ENCODE measurements at regions not wholly inside any gene's neighbourhood (a gene's known extent, or its start where the extent isn't known, plus 50 kb on each side); places are given as distances from the start of the nearest gene placed in this dataset.

DNA sequence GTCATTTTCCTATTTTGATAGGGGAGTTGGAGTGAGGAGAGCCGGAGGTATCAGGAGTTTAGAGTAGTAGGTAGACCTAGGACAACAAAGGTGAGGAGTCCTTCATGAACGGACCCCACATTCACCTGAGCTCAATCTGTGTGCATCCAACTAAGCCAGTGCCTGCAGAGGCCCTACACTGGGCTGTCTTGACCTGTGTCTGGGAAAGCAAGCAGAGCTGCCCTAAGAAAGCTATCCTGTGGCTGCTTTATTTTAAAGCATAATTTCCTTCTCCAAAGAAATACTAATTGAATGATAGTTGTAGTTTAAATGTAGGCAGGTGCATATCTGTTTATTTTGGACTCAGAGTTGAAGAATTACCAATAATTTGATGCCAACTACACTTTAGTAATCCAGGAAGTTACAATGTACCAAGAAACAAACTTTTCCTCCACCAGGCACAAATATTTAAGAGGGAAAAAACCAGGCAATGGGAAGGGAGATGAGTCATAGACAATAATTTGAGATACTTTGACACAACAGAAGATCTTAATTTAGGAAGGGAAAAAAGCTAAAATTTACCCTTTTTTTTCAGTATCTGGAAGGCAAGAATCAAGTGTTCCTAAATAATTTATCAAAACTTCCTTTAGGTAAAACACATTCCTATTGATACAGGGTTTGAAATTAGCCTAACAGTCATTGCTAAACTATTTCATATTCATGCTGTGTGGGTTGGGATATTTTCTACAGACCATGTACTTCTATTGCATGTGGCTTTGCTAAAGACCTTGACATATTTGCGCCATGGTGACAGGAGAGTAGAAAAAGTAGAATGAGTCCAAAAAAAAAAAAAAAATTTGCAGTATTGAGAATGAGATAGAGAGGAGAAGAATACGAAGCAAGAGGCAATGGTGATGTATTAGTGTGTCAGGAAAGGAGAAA lies 376.6 kb upstream of the TUSC1 start:
- Histone ChIP-seq H3K36me3 (ENCODE audit: insufficient read depth, low read length) (no peaks in the 10 kb centered on the region), H3K9ac (ENCODE audit: low read depth, low read length) (no peak overlapping the region), H3K4me1 (ENCODE audit: insufficient read depth, low read length) (no peaks in the 10 kb centered on the region; the same call in 1 of the 2 replicates), H3K9me3 (ENCODE audit: control insufficient read depth, insufficient read depth, low read length) (no peaks in the 10 kb centered on the region)

DNA sequence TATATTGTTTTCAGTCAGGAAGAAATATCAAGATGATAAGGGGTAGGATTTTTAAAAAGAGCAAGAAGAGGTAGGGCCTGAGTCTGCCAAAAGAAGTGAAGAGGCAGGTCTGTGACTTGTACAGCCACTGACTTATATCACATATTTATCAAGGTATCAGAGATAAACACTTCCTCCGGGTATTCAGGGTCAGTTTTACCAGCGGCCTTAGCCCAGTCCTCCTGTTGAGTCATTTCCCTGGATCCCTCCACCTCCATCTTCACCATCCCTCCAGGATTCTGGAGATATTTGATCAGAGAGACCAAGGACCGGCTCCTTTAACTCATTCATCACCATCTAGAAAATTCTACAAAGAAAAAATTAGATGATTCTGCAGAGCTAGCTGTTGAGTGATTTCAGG lies 375.7 kb upstream of the TUSC1 start:
- H3K36me3 ChIP-seq (ENCODE audit: insufficient read depth, low read length): no peaks in the 10 kb centered on the region
- H3K9ac ChIP-seq (ENCODE audit: low read depth, low read length): no peak overlapping the region
- H3K4me1 ChIP-seq (ENCODE audit: insufficient read depth, low read length): no peaks in the 10 kb centered on the region; the same call in 1 of the 2 replicates
- no peaks in the 10 kb centered on the region for H3K9me3 ChIP-seq (ENCODE audit: control insufficient read depth, insufficient read depth, low read length)

- Histone ChIP-seq H3K36me3 (ENCODE audit: insufficient read depth, low read length) (no peaks in the 10 kb centered on the region), H3K9me3 (ENCODE audit: control insufficient read depth, insufficient read depth, low read length) (no peaks in the 10 kb centered on the region), H3K9ac (ENCODE audit: low read depth, low read length) (no peak overlapping the region), H3K4me1 (ENCODE audit: insufficient read depth, low read length) (no peaks in the 10 kb centered on the region)
These were observed 365.2 kb upstream of the TUSC1 start for GRCh38 chr9:26043431-26043830.

DNA sequence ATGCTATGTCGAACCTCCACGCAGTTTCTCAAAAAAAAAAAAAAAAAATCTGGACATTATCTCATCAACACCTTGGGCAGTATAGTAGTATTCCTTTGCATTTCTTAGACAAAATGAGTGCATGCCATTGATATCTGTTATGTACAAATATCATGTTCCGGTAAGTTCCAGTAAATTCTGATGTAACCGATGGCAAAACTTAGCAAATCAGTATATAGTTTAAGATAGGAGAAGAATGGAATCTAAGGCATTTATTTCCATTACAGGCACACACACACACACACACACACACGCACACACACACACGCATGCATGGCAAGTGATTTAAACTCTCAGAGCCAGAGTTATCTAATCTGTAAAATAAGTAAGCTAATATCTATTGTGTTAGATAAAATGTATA lies 356.5 kb upstream of the TUSC1 start:
- Histone ChIP-seq H3K9me3 (ENCODE audit: control insufficient read depth, insufficient read depth, low read length) (no peaks in the 10 kb centered on the region), H3K9ac (ENCODE audit: low read depth, low read length) (no peak overlapping the region), H3K36me3 (ENCODE audit: insufficient read depth, low read length) (no peaks in the 10 kb centered on the region), H3K4me1 (ENCODE audit: insufficient read depth, low read length) (no peaks in the 10 kb centered on the region)

GRCh38 chr9:26033336-26033735 lies 355.1 kb upstream of the TUSC1 start:
- no peak overlapping the region for H3K9ac ChIP-seq (ENCODE audit: low read depth, low read length)
- no peaks in the 10 kb centered on the region for H3K9me3 ChIP-seq (ENCODE audit: control insufficient read depth, insufficient read depth, low read length)
- no peaks in the 10 kb centered on the region for H3K4me1 ChIP-seq (ENCODE audit: insufficient read depth, low read length)

DNA sequence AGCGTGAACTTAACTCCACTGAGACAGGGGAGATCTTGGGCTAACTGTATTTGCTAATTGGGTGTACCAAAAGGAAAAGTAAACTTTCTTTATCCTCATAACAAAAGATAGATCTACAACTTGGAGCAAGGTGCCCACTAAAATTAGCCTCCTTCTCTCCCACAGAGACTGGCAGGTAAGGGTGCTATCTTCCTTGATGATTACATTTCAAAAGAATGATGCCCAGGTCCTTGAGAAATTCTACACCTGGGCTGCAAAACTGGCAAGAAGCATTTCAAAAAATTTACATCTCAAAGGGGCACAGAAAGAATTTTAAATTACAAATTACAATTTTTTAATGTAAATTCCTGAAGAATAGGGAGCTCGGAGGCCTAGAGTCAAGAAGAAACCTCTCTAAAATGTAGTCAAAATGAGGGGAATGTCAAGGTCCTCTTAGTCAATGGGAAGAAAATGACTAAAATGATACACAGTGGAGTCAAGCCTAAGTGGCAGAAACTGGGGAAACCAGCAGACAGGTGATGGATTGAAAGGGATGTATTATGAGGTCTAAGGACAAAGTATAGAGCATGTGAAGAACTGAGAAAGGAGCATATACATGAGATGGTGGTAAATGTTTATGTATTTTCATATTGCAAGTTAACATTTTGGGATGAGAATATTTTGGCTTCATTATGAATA lies 348.3 kb upstream of the TUSC1 start:
- H3K9ac ChIP-seq (ENCODE audit: low read depth, low read length): no peak overlapping the region
- no peaks in the 10 kb centered on the region for H3K36me3 ChIP-seq (ENCODE audit: insufficient read depth, low read length)
- H3K4me1 ChIP-seq (ENCODE audit: insufficient read depth, low read length): peaks cover 17% of the 10 kb centered on the region; the same call in 1 of the 2 replicates
- no peaks in the 10 kb centered on the region for H3K9me3 ChIP-seq (ENCODE audit: control insufficient read depth, insufficient read depth, low read length)

More at GRCh38 chr9:26033336-26033735, 355.1 kb upstream of the TUSC1 start:
- no peaks in the 10 kb centered on the region for H3K36me3 ChIP-seq (ENCODE audit: insufficient read depth, low read length)

GRCh38 chr9:26013199-26013598 lies 335.0 kb upstream of the TUSC1 start:
- Histone ChIP-seq H3K36me3 (ENCODE audit: insufficient read depth, low read length) (no peaks in the 10 kb centered on the region), H3K9ac (ENCODE audit: low read depth, low read length) (no peak overlapping the region), H3K9me3 (ENCODE audit: control insufficient read depth, insufficient read depth, low read length) (0 out of 2 replicates have a peak, but pooled peaks cover 4% of the 10 kb centered on the region), H3K4me1 (ENCODE audit: insufficient read depth, low read length) (no peaks in the 10 kb centered on the region; the same call in 1 of the 2 replicates)

DNA sequence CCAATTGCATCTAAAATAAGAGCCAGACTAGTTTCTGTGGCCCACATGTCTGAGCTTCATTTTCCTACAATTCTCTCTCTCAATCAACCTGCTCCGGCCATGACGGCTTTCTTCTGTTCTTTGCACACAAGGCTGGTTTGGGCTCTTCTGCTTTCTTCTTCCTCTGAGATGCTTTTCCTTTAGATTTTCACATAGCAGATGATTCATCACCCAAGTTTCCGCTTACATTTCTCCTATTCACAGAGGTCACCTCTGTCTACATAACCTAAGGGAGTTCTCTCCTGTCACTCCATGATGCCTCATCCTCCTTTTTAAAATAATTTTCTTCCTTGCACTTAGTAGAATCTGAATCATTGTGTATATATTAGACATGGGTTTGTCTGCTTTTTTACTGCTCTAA lies 334.6 kb upstream of the TUSC1 start:
- H3K36me3 ChIP-seq (ENCODE audit: insufficient read depth, low read length): no peaks in the 10 kb centered on the region
- H3K9ac ChIP-seq (ENCODE audit: low read depth, low read length): no peak overlapping the region
- H3K9me3 ChIP-seq (ENCODE audit: control insufficient read depth, insufficient read depth, low read length): 0 out of 2 replicates have a peak, but pooled peaks cover 4% of the 10 kb centered on the region
- H3K4me1 ChIP-seq (ENCODE audit: insufficient read depth, low read length): no peaks in the 10 kb centered on the region; the same call in 1 of the 2 replicates

DNA sequence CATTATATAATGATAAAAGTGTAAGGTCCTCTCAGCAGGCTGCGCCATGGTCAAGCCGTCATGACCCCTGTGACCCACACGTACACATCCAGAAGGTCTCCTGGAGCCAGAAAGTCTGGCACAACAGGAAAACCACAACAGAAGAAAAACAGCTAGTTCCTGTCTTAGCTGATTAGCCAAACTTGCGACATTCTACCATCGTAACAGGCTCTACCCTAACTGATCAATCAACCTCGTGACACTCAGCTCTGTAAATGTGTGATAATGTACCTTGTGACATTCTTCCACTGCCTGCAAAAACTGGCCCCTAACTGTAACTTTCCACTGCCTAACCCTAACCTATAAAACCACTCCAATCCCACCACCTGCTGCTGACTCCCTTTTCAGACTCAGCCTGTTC lies 316.4 kb upstream of the TUSC1 start:
- Histone ChIP-seq H3K9me3 (ENCODE audit: control insufficient read depth, insufficient read depth, low read length) (no peaks in the 10 kb centered on the region), H3K4me1 (ENCODE audit: insufficient read depth, low read length) (no peaks in the 10 kb centered on the region), H3K36me3 (ENCODE audit: insufficient read depth, low read length) (no peaks in the 10 kb centered on the region), H3K9ac (ENCODE audit: low read depth, low read length) (no peak overlapping the region)

GRCh38 chr9:25990376-25990775 lies 312.1 kb upstream of the TUSC1 start:
- Histone ChIP-seq H3K9ac (ENCODE audit: low read depth, low read length) (no peak overlapping the region), H3K9me3 (ENCODE audit: control insufficient read depth, insufficient read depth, low read length) (no peaks in the 10 kb centered on the region), H3K4me1 (ENCODE audit: insufficient read depth, low read length) (no peaks in the 10 kb centered on the region), H3K36me3 (ENCODE audit: insufficient read depth, low read length) (no peaks in the 10 kb centered on the region)

- Histone ChIP-seq H3K9me3 (ENCODE audit: control insufficient read depth, insufficient read depth, low read length) (no peaks in the 10 kb centered on the region), H3K4me1 (ENCODE audit: insufficient read depth, low read length) (no peaks in the 10 kb centered on the region), H3K9ac (ENCODE audit: low read depth, low read length) (no peak overlapping the region), H3K36me3 (ENCODE audit: insufficient read depth, low read length) (no peaks in the 10 kb centered on the region)
These were observed 297.4 kb upstream of the TUSC1 start for GRCh38 chr9:25975667-25976066.

DNA sequence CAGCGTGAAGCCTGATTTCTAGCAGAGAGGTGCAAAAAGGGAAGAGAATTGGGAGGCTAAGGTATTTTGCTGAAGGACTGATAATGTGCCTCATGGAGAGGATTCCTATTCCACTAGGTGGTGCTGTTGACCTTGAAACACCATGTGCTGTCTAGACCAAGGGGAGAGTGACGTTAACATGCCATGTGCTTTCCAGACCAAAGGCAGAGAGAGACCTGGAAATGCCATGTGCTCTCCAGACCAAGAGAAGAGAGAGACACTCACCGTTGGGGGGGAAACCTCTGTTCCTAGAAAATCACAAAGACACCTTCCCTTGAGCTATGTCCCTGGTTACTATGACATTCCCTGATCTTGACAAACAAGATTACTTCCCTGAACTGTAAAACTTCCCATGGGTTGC lies 286.0 kb upstream of the TUSC1 start:
- H3K9me3 ChIP-seq (ENCODE audit: control insufficient read depth, insufficient read depth, low read length): no peaks in the 10 kb centered on the region
- H3K36me3 ChIP-seq (ENCODE audit: insufficient read depth, low read length): no peaks in the 10 kb centered on the region
- H3K9ac ChIP-seq (ENCODE audit: low read depth, low read length): no peak overlapping the region
- H3K4me1 ChIP-seq (ENCODE audit: insufficient read depth, low read length): no peaks in the 10 kb centered on the region

DNA sequence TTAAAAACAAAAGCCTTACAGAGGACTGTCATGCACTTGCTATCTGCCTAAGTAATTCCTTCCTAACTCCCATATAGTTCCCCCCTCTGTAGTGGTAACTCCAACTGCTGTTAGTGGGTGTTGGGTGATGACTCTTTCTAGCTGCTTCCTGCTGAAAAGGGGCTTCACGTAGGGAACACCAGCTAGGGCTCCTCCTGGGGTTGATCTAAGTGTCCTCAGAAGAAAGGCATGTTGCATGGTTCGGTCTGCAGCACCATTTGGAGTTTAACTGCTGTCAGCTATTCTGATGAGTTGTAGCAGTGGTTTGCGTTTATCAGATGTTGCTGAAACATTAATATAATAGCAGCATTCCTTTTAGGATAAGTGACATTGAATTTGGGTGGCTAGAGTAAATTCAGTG lies 281.9 kb upstream of the TUSC1 start:
- Histone ChIP-seq H3K36me3 (ENCODE audit: insufficient read depth, low read length) (no peaks in the 10 kb centered on the region), H3K4me1 (ENCODE audit: insufficient read depth, low read length) (no peaks in the 10 kb centered on the region), H3K9ac (ENCODE audit: low read depth, low read length) (no peak overlapping the region), H3K9me3 (ENCODE audit: control insufficient read depth, insufficient read depth, low read length) (no peaks in the 10 kb centered on the region)

- no peaks in the 10 kb centered on the region for H3K4me1 ChIP-seq (ENCODE audit: insufficient read depth, low read length)
These were observed 276.0 kb upstream of the TUSC1 start for GRCh38 chr9:25954209-25954608.

GRCh38 chr9:25948182-25948581 lies 269.9 kb upstream of the TUSC1 start:
- no peaks in the 10 kb centered on the region for H3K4me1 ChIP-seq (ENCODE audit: insufficient read depth, low read length)
- no peak overlapping the region for H3K9ac ChIP-seq (ENCODE audit: low read depth, low read length)
- no peaks in the 10 kb centered on the region for H3K9me3 ChIP-seq (ENCODE audit: control insufficient read depth, insufficient read depth, low read length)
- H3K36me3 ChIP-seq (ENCODE audit: insufficient read depth, low read length): no peaks in the 10 kb centered on the region

More at GRCh38 chr9:25954209-25954608, 276.0 kb upstream of the TUSC1 start:
- H3K9ac ChIP-seq (ENCODE audit: low read depth, low read length): no peak overlapping the region
- no peaks in the 10 kb centered on the region for H3K9me3 ChIP-seq (ENCODE audit: control insufficient read depth, insufficient read depth, low read length)
- H3K36me3 ChIP-seq (ENCODE audit: insufficient read depth, low read length): no peaks in the 10 kb centered on the region
